GM23338 (cell line): ENCODE measurements at regions not wholly inside any gene's neighbourhood (a gene's known extent, or its start where the extent isn't known, plus 50 kb on each side); places are given as distances from the start of the nearest gene placed in this dataset.

Experiments
- ATAC-seq: fragments of 200-7000 bp; cut with Tn5 transposase; 3 replicates; pipeline ENCODE4 v1.9.1; 2020
- DNase-seq: peaks from one replicate; pipeline ENCODE4 v3.0.0-alpha.2; 2015; ENCODE audit warnings: low spot score
- H2AFZ ChIP-seq: fragments of 200-600 bp; sonication (generic); 2 replicates; pipeline ENCODE4 v1.8.0; 2016; ENCODE audit warnings: antibody characterized with exemption, mild to moderate bottlenecking, moderate library complexity
- H3F3A ChIP-seq: fragments of 200-600 bp; sonication (generic); replicated peaks from 2 replicates; pipeline ENCODE4 v1.8.0; 2017; ENCODE audit warnings: antibody characterized with exemption, mixed run types, low read depth
- H3K27ac ChIP-seq: fragments of 200-600 bp; sonication (generic); 2 replicates; pipeline ENCODE4 v1.6.1; 2016; ENCODE audit warnings: low read depth
- H3K27me3 ChIP-seq: fragments of 200-600 bp; sonication (generic); 2 replicates; pipeline ENCODE4 v1.8.0; 2016; ENCODE audit warnings: mild to moderate bottlenecking, mixed run types, moderate library complexity; ENCODE audit not compliant: insufficient read depth
- H3K36me3 ChIP-seq: fragments of 200-600 bp; sonication (generic); 2 replicates; pipeline ENCODE4 v1.8.0; 2016; ENCODE audit warnings: mild to moderate bottlenecking; ENCODE audit not compliant: insufficient read depth
- H3K4me1 ChIP-seq: fragments of 200-600 bp; sonication (generic); 2 replicates; pipeline ENCODE4 v1.8.0; 2016; ENCODE audit warnings: mild to moderate bottlenecking, moderate library complexity; ENCODE audit not compliant: insufficient read depth
- H3K4me2 ChIP-seq: fragments of 200-600 bp; sonication (generic); 2 replicates; pipeline ENCODE4 v1.7.1; 2017; ENCODE audit warnings: mixed run types
- H3K4me3 ChIP-seq: fragments of 200-600 bp; sonication (generic); 2 replicates; pipeline ENCODE4 v1.6.1; 2016; ENCODE audit warnings: mixed run types
- H3K79me2 ChIP-seq: fragments of 200-600 bp; sonication (generic); replicated peaks from 2 replicates; pipeline ENCODE4 v1.8.0; 2017; ENCODE audit warnings: mild to moderate bottlenecking; ENCODE audit not compliant: insufficient read depth
- H3K9me2 ChIP-seq: fragments of 200-600 bp; sonication (generic); 2 replicates; pipeline ENCODE4 v1.8.0; 2017; ENCODE audit not compliant: insufficient read depth
- H4K20me1 ChIP-seq: fragments of 200-600 bp; sonication (generic); replicated peaks from 2 replicates; pipeline ENCODE4 v1.8.0; 2017; ENCODE audit warnings: mild to moderate bottlenecking; ENCODE audit not compliant: insufficient read depth
- H3K27ac Mint-ChIP-seq: 2 replicates; pipeline ENCODE4 v1.8.0; 2020; ENCODE audit warnings: inconsistent platforms, mild to moderate bottlenecking, moderate library complexity, mixed read lengths
- H3K27me3 Mint-ChIP-seq: 3 replicates; pipeline ENCODE4 v1.8.0; 2022; ENCODE audit warnings: low read depth, mild to moderate bottlenecking, moderate library complexity, mixed read lengths, inconsistent platforms; ENCODE audit not compliant: insufficient read depth, poor library complexity
- H3K36me3 Mint-ChIP-seq: 3 replicates; pipeline ENCODE4 v1.8.0; 2021; ENCODE audit warnings: low read depth, mild to moderate bottlenecking, inconsistent platforms, moderate library complexity, mixed read lengths
- H3K4me1 Mint-ChIP-seq: 3 replicates; pipeline ENCODE4 v1.8.0; 2020; ENCODE audit warnings: mild to moderate bottlenecking, inconsistent platforms, mixed read lengths
- H3K4me3 Mint-ChIP-seq: 3 replicates; pipeline ENCODE4 v1.8.0; 2021; ENCODE audit warnings: moderate library complexity, mild to moderate bottlenecking, inconsistent platforms, mixed read lengths
- H3K9me3 Mint-ChIP-seq: 3 replicates; pipeline ENCODE4 v1.8.0; 2020; ENCODE audit warnings: moderate library complexity, mild to moderate bottlenecking, inconsistent platforms, mixed read lengths
- EZH2 ChIP-seq: fragments of 200-600 bp; sonication (generic); IDR thresholded peaks from one replicate; pipeline ENCODE4 v1.8.0; 2017; ENCODE audit warnings: antibody characterized with exemption, mild to moderate bottlenecking, low read depth; ENCODE audit not compliant: unreplicated experiment
- STAT1 ChIP-seq: IDR thresholded peaks from one replicate; pipeline ENCODE4 v1.6.1; 2016; ENCODE audit warnings: antibody characterized with exemption; ENCODE audit not compliant: unreplicated experiment
- ZNF114 ChIP-seq: fragments of 250-450 bp; sonication (Bioruptor Pico); IDR thresholded peaks from 2 replicates; pipeline ENCODE4 v1.5.0; 2020; ENCODE audit warnings: mild to moderate bottlenecking, moderate library complexity
- TF ChIP-seq, protein P1 (sequence below): fragments of 250-450 bp; sonication (Bioruptor Pico); IDR thresholded peaks from 2 replicates; pipeline ENCODE4 v1.5.0; 2020; ENCODE audit warnings: mild to moderate bottlenecking, moderate library complexity
- TF ChIP-seq, protein P2 (sequence below): IDR thresholded peaks from one replicate; pipeline ENCODE4 v1.6.1; 2018; ENCODE audit warnings: antibody characterized with exemption; ENCODE audit not compliant: unreplicated experiment

DNA sequence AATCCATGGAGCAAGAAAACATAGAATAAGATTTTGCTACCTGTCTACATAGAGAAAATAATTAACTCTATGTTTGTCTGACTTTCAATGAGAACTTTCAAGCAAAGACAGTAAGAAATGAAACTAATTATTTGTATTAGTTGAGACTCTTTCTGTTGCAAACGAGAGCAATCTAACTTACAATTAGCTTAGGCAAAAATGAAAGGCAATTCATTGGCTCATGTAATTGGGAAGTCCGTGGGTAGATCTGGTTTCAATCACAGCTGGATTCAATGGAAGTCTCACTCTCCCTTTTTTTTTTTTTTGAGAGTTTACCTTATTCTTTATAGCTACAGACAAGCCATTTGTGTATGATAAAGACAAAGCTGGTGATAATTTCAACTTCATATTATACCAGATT, 68.2 kb upstream of the STXBP5 start (continued):
- TF ChIP-seq, protein P1, sequence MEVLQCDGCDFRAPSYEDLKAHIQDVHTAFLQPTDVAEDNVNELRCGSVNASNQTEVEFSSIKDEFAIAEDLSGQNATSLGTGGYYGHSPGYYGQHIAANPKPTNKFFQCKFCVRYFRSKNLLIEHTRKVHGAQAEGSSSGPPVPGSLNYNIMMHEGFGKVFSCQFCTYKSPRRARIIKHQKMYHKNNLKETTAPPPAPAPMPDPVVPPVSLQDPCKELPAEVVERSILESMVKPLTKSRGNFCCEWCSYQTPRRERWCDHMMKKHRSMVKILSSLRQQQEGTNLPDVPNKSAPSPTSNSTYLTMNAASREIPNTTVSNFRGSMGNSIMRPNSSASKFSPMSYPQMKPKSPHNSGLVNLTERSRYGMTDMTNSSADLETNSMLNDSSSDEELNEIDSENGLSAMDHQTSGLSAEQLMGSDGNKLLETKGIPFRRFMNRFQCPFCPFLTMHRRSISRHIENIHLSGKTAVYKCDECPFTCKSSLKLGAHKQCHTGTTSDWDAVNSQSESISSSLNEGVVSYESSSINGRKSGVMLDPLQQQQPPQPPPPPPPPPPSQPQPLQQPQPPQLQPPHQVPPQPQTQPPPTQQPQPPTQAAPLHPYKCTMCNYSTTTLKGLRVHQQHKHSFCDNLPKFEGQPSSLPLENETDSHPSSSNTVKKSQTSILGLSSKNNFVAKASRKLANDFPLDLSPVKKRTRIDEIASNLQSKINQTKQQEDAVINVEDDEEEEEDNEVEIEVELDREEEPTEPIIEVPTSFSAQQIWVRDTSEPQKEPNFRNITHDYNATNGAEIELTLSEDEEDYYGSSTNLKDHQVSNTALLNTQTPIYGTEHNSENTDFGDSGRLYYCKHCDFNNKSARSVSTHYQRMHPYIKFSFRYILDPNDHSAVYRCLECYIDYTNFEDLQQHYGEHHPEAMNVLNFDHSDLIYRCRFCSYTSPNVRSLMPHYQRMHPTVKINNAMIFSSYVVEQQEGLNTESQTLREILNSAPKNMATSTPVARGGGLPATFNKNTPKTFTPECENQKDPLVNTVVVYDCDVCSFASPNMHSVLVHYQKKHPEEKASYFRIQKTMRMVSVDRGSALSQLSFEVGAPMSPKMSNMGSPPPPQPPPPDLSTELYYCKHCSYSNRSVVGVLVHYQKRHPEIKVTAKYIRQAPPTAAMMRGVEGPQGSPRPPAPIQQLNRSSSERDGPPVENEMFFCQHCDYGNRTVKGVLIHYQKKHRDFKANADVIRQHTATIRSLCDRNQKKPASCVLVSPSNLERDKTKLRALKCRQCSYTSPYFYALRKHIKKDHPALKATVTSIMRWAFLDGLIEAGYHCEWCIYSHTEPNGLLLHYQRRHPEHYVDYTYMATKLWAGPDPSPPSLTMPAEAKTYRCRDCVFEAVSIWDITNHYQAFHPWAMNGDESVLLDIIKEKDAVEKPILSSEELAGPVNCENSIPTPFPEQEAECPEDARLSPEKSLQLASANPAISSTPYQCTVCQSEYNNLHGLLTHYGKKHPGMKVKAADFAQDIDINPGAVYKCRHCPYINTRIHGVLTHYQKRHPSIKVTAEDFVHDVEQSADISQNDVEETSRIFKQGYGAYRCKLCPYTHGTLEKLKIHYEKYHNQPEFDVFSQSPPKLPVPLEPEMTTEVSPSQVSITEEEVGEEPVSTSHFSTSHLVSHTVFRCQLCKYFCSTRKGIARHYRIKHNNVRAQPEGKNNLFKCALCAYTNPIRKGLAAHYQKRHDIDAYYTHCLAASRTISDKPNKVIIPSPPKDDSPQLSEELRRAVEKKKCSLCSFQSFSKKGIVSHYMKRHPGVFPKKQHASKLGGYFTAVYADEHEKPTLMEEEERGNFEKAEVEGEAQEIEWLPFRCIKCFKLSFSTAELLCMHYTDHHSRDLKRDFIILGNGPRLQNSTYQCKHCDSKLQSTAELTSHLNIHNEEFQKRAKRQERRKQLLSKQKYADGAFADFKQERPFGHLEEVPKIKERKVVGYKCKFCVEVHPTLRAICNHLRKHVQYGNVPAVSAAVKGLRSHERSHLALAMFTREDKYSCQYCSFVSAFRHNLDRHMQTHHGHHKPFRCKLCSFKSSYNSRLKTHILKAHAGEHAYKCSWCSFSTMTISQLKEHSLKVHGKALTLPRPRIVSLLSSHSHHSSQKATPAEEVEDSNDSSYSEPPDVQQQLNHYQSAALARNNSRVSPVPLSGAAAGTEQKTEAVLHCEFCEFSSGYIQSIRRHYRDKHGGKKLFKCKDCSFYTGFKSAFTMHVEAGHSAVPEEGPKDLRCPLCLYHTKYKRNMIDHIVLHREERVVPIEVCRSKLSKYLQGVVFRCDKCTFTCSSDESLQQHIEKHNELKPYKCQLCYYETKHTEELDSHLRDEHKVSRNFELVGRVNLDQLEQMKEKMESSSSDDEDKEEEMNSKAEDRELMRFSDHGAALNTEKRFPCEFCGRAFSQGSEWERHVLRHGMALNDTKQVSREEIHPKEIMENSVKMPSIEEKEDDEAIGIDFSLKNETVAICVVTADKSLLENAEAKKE (CRISPR knock-in tag), result no peak

DNA sequence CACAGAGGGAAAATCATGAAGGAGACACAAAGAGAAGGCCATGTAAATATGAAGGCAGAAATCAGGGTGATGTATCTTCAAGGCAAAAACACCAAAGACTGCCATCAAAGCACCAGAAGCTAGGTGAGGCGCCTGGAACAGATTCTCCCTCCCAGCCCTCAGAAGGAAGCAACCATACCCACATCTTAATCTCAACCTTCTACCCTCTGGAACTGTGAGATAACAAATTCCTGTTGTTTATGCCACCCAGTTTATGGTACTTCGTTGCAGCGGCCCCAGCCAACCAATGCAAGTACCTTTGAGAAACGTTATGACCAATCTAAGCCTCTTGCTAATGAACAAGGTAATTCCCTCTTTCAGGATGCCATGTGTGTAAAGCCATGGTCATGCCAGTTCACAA, 66.2 kb upstream of the STXBP5 start:
- Mint-ChIP-seq H3K4me3 (no peak overlapping the region), H3K27me3 (no peaks in the 10 kb centered on the region), H3K4me1 (peaks cover 15% of the 10 kb centered on the region), H3K36me3 (no peaks in the 10 kb centered on the region), H3K9me3 (no peaks in the 10 kb centered on the region), H3K27ac (no peak overlapping the region)
- H2AFZ ChIP-seq, result no peak overlapping the region
- no peaks in the 10 kb centered on the region for H3K9me2 ChIP-seq
- H3K36me3 ChIP-seq, result no peaks in the 10 kb centered on the region
- H4K20me1 ChIP-seq, result no peaks in the 10 kb centered on the region
- no peaks in the 10 kb centered on the region for H3F3A ChIP-seq
- ATAC-seq, result no peak
- DNase-seq, result no peak
- H3K79me2 ChIP-seq, result no peaks in the 10 kb centered on the region
- peaks cover 15% of the 10 kb centered on the region for H3K4me1 ChIP-seq
- no peak overlapping the region for H3K27ac ChIP-seq
- no peaks in the 10 kb centered on the region for H3K27me3 ChIP-seq
- H3K4me3 ChIP-seq, result no peak overlapping the region
- no peak overlapping the region for H3K4me2 ChIP-seq
- TF ChIP-seq STAT1, result no peak
- no peak for TF ChIP-seq ZNF114 (CRISPR knock-in tag)
- TF ChIP-seq, protein P2, sequence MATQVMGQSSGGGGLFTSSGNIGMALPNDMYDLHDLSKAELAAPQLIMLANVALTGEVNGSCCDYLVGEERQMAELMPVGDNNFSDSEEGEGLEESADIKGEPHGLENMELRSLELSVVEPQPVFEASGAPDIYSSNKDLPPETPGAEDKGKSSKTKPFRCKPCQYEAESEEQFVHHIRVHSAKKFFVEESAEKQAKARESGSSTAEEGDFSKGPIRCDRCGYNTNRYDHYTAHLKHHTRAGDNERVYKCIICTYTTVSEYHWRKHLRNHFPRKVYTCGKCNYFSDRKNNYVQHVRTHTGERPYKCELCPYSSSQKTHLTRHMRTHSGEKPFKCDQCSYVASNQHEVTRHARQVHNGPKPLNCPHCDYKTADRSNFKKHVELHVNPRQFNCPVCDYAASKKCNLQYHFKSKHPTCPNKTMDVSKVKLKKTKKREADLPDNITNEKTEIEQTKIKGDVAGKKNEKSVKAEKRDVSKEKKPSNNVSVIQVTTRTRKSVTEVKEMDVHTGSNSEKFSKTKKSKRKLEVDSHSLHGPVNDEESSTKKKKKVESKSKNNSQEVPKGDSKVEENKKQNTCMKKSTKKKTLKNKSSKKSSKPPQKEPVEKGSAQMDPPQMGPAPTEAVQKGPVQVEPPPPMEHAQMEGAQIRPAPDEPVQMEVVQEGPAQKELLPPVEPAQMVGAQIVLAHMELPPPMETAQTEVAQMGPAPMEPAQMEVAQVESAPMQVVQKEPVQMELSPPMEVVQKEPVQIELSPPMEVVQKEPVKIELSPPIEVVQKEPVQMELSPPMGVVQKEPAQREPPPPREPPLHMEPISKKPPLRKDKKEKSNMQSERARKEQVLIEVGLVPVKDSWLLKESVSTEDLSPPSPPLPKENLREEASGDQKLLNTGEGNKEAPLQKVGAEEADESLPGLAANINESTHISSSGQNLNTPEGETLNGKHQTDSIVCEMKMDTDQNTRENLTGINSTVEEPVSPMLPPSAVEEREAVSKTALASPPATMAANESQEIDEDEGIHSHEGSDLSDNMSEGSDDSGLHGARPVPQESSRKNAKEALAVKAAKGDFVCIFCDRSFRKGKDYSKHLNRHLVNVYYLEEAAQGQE, result no peak
- TF ChIP-seq, protein P1 (CRISPR knock-in tag), result no peak
- no peak for TF ChIP-seq EZH2
